ENCODE measurements at regions not wholly inside any gene's neighbourhood (a gene's known extent, or its start where the extent isn't known, plus 50 kb on each side); places are given as distances from the start of the nearest gene placed in this dataset.

- FAIRE-seq (no peak), ATAC-seq (no peak), DNase-seq (ENCODE audit: low read depth, low spot score) (no peak)
- SMC1A ChIA-PET (ENCODE audit: uncharacterized antibody, unreplicated experiment), result no interaction called here
- Histone ChIP-seq H3K4me3 (no peak overlapping the region), H3K27ac (ENCODE audit: control insufficient read depth, insufficient read depth) (no peak overlapping the region), H3K27me3 (replicated peaks in 1 of 2; ENCODE audit: control insufficient read depth in 2 of 2, insufficient read depth in 2 of 2, low read length in 1 of 2) (no peaks in the 10 kb centered on the region), H4K20me1 (ENCODE audit: control insufficient read depth, insufficient read depth) (no peaks in the 10 kb centered on the region), H3K4me1 (ENCODE audit: control insufficient read depth, insufficient read depth, low read length) (no peaks in the 10 kb centered on the region), H3K79me2 (ENCODE audit: control insufficient read depth, insufficient read depth, low read length) (no peaks in the 10 kb centered on the region), H3K9ac (ENCODE audit: control insufficient read depth, insufficient read depth, low read length) (no peak overlapping the region), H3K36me3 (ENCODE audit: control insufficient read depth in 2 of 2, insufficient read depth in 2 of 2, low read length in 1 of 2) (no peaks in the 10 kb centered on the region), H3K4me2 (ENCODE audit: control insufficient read depth, insufficient read depth) (no peak overlapping the region), H3K9me3 (replicated peaks; ENCODE audit: control insufficient read depth, insufficient read depth, low read length) (no peaks in the 10 kb centered on the region), H2AFZ (ENCODE audit: control insufficient read depth, low read depth, low read length) (no peak overlapping the region)
- in situ Hi-C loops (cut with MboI) (no loop called here), intact Hi-C loops (cut with micrococcal nuclease; ENCODE audit: unreplicated experiment) (no loop called here)
- TF ChIP-seq JUNB (IDR thresholded peaks at IDR 0.05) (no peak), USF1 (IDR thresholded peaks at IDR 0.05; ENCODE audit: borderline replicate concordance, extremely low read length, insufficient read depth, low read depth, low read length) (no peak), FOXM1 (IDR thresholded peaks at IDR 0.05; ENCODE audit: low read depth, low read length) (no peak), TBL1XR1 (IDR thresholded peaks at IDR 0.05; ENCODE audit: low read depth, low read length) (no peak)
- TF ChIP-seq, protein P1, sequence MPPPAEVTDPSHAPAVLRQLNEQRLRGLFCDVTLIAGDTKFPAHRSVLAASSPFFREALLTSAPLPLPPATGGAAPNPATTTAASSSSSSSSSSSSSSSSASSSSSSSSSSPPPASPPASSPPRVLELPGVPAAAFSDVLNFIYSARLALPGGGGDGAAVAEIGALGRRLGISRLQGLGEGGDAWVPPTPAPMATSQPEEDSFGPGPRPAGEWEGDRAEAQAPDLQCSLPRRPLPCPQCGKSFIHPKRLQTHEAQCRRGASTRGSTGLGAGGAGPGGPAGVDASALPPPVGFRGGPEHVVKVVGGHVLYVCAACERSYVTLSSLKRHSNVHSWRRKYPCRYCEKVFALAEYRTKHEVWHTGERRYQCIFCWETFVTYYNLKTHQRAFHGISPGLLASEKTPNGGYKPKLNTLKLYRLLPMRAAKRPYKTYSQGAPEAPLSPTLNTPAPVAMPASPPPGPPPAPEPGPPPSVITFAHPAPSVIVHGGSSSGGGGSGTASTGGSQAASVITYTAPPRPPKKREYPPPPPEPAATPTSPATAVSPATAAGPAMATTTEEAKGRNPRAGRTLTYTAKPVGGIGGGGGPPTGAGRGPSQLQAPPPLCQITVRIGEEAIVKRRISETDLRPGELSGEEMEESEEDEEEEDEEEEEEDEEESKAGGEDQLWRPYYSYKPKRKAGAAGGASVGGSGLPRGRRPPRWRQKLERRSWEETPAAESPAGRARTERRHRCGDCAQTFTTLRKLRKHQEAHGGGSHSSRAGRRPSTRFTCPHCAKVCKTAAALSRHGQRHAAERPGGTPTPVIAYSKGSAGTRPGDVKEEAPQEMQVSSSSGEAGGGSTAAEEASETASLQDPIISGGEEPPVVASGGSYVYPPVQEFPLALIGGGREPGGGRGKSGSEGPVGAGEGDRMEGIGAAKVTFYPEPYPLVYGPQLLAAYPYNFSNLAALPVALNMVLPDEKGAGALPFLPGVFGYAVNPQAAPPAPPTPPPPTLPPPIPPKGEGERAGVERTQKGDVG (CRISPR knock-in tag; IDR thresholded peaks at IDR 0.05), result no peak
- no TSS peak for BruUV-seq (replicated peaks)
- POLR2A ChIA-PET, result no interaction called here
- CTCF ChIA-PET, result no interaction called here
- whole genome bisulfite sequencing (ENCODE audit: insufficient coverage, insufficient replicate concordance, low lambda C conversion rate, missing lambda C conversion rate), result 2% methylated on average over 5 of the region's 5 CpGs
- RAD21 ChIA-PET (ENCODE audit: unreplicated experiment), result no interaction called here
These were observed 1269.5 kb downstream of the RAPGEF2 start for GRCh38 chr4:160372390-160372789.
